ENCODE measurements at regions not wholly inside any gene's neighbourhood (a gene's known extent, or its start where the extent isn't known, plus 50 kb on each side); places are given as distances from the start of the nearest gene placed in this dataset.

- Mint-ChIP-seq H3K27ac (no peak overlapping the region), H3K36me3 (ENCODE audit: insufficient read depth in 1 of 3, low read depth in 3 of 3) (peaks cover 0 to under 1% (median 0%) of the 10 kb centered on the region in 3 experiments; a peak in 1 of 7 replicates), H3K4me3 (no peak overlapping the region), H3K27me3 (ENCODE audit: low read depth) (no peaks in the 10 kb centered on the region; the same call in none of the 2 replicates), H3K9me3 (no peaks in the 10 kb centered on the region; a peak in 1 of 5 replicates), H3K4me1 (peaks cover 13 to 14% of the 10 kb centered on the region in 2 experiments)
- Histone ChIP-seq H3K9ac (ENCODE audit: extremely low read depth, insufficient read length, low read length) (no peak overlapping the region), H2AFZ (ENCODE audit: low read length) (no peak overlapping the region), H3K79me1 (ENCODE audit: insufficient read depth, low read depth, low read length, poor library complexity, severe bottlenecking) (no peaks in the 10 kb centered on the region), H2BK5ac (ENCODE audit: insufficient read length, low read length) (no peak overlapping the region), H3K56ac (ENCODE audit: insufficient read length, low read depth, low read length) (no peak overlapping the region), H3K14ac (ENCODE audit: insufficient read depth, low read length) (no peak overlapping the region), H4K20me1 (ENCODE audit: control insufficient read depth, insufficient read depth, insufficient read length) (no peaks in the 10 kb centered on the region), H3K4ac (ENCODE audit: low read depth, low read length) (no peak overlapping the region), H4K8ac (replicated peaks; ENCODE audit: insufficient read length, low read depth, low read length) (no peak overlapping the region), H4K5ac (ENCODE audit: insufficient read length, low read depth, low read length) (no peak overlapping the region), H3K27me3 (ENCODE audit: insufficient read depth, low read length) (no peaks in the 10 kb centered on the region), H3K4me1 (ENCODE audit: insufficient read depth, low read length) (no peaks in the 10 kb centered on the region; the same call in 1 of the 2 replicates), H2BK12ac (ENCODE audit: insufficient read length, low read depth, low read length) (no peak overlapping the region), H3K18ac (ENCODE audit: insufficient read length, low read depth, low read length) (no peak overlapping the region), H2BK120ac (ENCODE audit: low read depth, low read length, poor library complexity, severe bottlenecking) (no peak overlapping the region), H4K91ac (ENCODE audit: insufficient read length, low read depth, low read length) (no peak overlapping the region), H3K79me2 (ENCODE audit: insufficient read depth, low read length) (no peaks in the 10 kb centered on the region), H3K23ac (ENCODE audit: insufficient read length, low read depth, low read length) (no peak overlapping the region), H3T11ph (ENCODE audit: low read length) (no peak overlapping the region), H3K23me2 (ENCODE audit: insufficient read length, low read depth, low read length, poor library complexity, severe bottlenecking) (no peaks in the 10 kb centered on the region), H3K9me3 (ENCODE audit: control insufficient read depth, low read depth, low read length) (no peaks in the 10 kb centered on the region), H3K4me2 (ENCODE audit: insufficient read depth, insufficient read length, low read length) (no peak overlapping the region), H2BK20ac (ENCODE audit: low read depth, low read length, poor library complexity, severe bottlenecking) (no peak overlapping the region), H2BK15ac (ENCODE audit: low read depth, low read length) (no peak overlapping the region), H2AK5ac (ENCODE audit: insufficient read length, low read length) (no peak overlapping the region), H3K27ac (ENCODE audit: insufficient read length, low read depth, low read length) (no peak overlapping the region)
- TF ChIP-seq, protein P1, sequence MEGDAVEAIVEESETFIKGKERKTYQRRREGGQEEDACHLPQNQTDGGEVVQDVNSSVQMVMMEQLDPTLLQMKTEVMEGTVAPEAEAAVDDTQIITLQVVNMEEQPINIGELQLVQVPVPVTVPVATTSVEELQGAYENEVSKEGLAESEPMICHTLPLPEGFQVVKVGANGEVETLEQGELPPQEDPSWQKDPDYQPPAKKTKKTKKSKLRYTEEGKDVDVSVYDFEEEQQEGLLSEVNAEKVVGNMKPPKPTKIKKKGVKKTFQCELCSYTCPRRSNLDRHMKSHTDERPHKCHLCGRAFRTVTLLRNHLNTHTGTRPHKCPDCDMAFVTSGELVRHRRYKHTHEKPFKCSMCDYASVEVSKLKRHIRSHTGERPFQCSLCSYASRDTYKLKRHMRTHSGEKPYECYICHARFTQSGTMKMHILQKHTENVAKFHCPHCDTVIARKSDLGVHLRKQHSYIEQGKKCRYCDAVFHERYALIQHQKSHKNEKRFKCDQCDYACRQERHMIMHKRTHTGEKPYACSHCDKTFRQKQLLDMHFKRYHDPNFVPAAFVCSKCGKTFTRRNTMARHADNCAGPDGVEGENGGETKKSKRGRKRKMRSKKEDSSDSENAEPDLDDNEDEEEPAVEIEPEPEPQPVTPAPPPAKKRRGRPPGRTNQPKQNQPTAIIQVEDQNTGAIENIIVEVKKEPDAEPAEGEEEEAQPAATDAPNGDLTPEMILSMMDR (conservative IDR thresholded peaks at IDR 0.05) = no peak
- no peak for DNase-seq
Observed at GRCh38 chr3:27559381-27559780, 75.2 kb upstream of the SLC4A7 start.
